Activated T-helper 17 cell treated with anti-CD3 and anti-CD28 coated beads, Interleukin-2, amount 50 U/mL, for 72 hours (primary cell): ENCODE measurements at regions not wholly inside any gene's neighbourhood (a gene's known extent, or its start where the extent isn't known, plus 50 kb on each side); places are given as distances from the start of the nearest gene placed in this dataset.

Source experiments
- ATAC-seq: fragments of 150-1000 bp; cut with Tn5 transposase; replicated peaks from 2 replicates; pipeline ENCODE4 v1.10.0; 2021; ENCODE audit warnings: mild to moderate bottlenecking, moderate library complexity
- H3K27ac Mint-ChIP-seq: one replicate; pipeline ENCODE4 v1.8.0; 2022; ENCODE audit warnings: mixed read lengths
- H3K27me3 Mint-ChIP-seq: one replicate; pipeline ENCODE4 v1.8.0; 2022; ENCODE audit warnings: mixed read lengths
- H3K36me3 Mint-ChIP-seq: one replicate; pipeline ENCODE4 v1.8.0; 2022; ENCODE audit warnings: low read depth, mild to moderate bottlenecking, mixed read lengths
- H3K4me1 Mint-ChIP-seq: one replicate; pipeline ENCODE4 v1.8.0; 2022; ENCODE audit warnings: mixed read lengths
- H3K4me3 Mint-ChIP-seq: one replicate; pipeline ENCODE4 v1.8.0; 2022; ENCODE audit warnings: mild to moderate bottlenecking, mixed read lengths
- H3K9me3 Mint-ChIP-seq: one replicate; pipeline ENCODE4 v1.8.0; 2022; ENCODE audit warnings: mixed read lengths

DNA sequence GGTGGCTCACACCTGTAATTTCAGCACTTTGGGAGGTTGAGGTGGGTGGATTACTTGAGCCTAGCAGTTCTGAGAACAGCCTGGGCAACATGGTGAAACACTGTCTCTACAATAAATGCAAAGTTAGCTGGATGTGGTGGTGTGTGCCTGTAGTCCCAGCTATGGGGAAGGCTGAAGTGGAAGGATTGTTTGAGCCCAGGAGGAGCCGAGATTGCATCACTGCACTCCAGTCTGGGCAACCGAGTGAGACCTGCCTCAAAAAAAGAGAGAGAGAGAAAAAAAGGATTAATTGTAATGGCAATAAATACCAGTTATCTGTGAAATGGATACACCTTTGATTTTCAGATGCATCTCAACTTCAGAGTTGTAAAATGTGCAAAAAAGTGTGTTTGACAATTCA is 58.8 kb downstream of the SPRY1 start:
- Mint-ChIP-seq H3K27ac (no peak overlapping the region), H3K36me3 (no peaks in the 10 kb centered on the region), H3K4me3 (no peak overlapping the region), H3K4me1 (peaks cover 3% of the 10 kb centered on the region), H3K9me3 (no peaks in the 10 kb centered on the region), H3K27me3 (no peaks in the 10 kb centered on the region)
- no peak for ATAC-seq

DNA sequence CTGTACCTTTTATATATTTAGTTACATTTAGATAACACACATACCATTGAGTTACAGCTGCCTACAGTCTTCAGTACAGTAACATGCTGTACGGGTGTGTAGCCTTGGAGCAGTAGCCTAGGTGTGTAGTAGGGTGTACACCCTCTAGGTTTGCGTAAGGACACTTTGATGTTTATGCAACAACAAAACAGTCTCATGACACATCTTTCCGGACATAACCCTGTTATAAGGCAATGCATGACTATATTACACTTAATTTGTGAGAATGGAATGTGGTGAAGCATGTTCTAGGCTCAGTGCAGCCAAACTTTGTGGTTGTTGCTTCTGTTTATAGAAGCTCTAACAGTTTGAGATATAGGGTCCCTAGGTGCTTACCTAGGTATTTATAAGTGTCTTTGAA is 65.4 kb downstream of the SPRY1 start:
- peaks cover 4% of the 10 kb centered on the region for H3K4me1 Mint-ChIP-seq
- H3K27ac Mint-ChIP-seq, result no peak overlapping the region
- no peaks in the 10 kb centered on the region for H3K36me3 Mint-ChIP-seq
- no peak overlapping the region for H3K4me3 Mint-ChIP-seq
- ATAC-seq, result no peak
- H3K27me3 Mint-ChIP-seq, result peaks cover 15% of the 10 kb centered on the region
- H3K9me3 Mint-ChIP-seq, result no peaks in the 10 kb centered on the region

DNA sequence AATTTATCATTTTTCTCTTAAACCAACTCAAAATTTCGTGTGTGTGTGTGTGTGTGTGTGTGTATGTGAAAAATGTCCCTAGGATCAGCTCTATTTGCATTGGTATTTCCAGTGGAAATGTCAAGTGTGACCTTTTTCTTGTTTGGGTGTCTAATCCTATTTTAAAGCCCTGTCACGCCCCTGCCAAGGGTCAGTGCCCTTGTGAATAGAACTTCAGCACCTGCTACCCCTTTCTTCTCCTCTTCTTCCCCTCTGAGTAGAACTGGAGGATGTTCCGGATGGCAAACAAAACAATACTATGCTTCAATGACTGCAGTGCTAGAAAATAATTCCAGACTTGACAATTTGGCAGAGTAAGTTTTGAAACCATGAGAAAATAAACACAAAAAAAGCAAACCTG is 67.3 kb downstream of the SPRY1 start:
- Mint-ChIP-seq H3K27ac (no peak overlapping the region), H3K27me3 (peaks cover 15% of the 10 kb centered on the region), H3K4me3 (no peak overlapping the region), H3K9me3 (no peaks in the 10 kb centered on the region), H3K36me3 (no peaks in the 10 kb centered on the region), H3K4me1 (peaks cover 4% of the 10 kb centered on the region)
- no peak for ATAC-seq

DNA sequence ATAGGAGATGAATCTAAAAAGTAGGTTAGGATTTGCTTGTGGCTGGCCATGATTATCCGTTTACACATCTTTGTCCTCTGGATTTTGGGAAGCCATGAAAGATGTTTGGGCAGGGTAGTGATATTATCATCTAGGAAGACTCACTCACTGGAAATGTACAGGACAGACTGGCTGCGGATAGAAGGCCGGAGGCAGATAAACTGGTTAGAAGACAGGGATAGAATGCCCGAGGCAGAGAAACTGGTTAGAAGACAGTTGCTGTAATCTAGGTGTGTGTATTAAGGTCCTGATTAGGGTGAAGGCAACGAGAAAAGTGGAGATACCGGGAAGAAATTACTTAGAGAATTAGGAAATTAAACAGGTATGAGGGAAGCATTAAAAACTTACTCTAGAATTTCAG is 68.8 kb downstream of the SPRY1 start:
- Mint-ChIP-seq H3K27ac (no peak overlapping the region), H3K4me3 (no peak overlapping the region), H3K36me3 (no peaks in the 10 kb centered on the region), H3K4me1 (peaks cover under 1% of the 10 kb centered on the region), H3K27me3 (peaks cover 15% of the 10 kb centered on the region), H3K9me3 (no peaks in the 10 kb centered on the region)
- no peak for ATAC-seq

DNA sequence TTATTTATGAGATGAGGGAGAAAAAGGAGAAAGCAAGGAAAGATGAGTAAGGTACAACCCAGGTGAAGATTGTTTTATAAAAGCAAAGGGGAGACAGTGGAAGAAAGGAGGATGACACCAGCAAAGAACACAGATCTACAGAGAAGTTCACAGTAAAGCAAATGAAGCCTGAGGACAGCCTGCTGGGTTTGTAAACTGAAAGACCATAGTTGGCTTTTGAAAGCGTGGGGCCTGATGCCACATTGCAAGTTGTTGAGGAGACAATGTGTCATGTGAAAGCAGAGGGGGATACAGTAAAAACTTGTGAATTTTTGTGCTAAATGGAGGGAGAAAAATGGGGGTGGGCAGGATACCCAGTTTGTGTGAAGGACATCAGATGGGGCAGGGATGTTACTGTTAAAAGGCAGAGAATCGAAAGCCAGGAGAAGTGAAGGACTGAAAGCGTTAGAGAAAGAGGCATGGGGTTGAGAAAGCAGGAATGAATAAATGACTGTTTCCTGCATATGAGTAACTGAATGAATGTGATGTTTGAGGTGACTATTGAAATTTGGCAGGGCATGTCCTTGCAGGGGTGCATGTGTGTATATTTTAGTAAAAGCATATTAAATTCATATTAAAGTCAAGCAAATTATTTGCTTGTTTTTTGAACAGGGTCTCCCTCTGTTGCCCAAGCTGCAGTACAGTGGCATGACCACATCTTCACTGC is 69.6 kb downstream of the SPRY1 start:
- Mint-ChIP-seq H3K4me1 (no peaks in the 10 kb centered on the region), H3K9me3 (no peaks in the 10 kb centered on the region), H3K27ac (no peak overlapping the region), H3K27me3 (peaks cover 15% of the 10 kb centered on the region), H3K4me3 (no peak overlapping the region), H3K36me3 (no peaks in the 10 kb centered on the region)
- ATAC-seq, result peak; percentile 55

DNA sequence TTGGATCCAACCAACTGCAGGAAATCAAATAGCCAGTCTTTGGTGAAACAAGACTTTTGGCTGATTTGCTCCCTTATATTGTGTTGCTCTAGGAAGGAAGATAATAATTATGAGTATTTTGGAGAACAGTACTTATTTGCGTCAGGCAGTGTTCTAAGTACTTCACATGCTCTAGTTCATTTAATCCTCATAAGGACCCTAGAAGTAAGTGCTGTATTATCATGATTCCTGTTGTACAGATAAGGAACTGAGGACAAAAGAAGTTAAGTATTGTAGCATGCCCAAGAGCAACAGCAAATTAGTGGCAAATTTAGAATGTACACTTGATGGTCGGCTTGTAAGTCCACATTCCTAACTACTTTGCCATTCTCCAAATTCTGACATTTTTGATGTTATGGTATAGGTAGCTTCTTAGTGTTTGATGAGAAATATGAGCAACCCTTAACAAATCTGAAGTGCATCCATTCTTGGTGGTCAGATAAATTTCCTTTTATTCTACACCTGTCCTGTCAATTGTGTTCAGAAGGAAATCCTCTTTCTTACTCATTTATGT is 72.0 kb downstream of the SPRY1 start:
- Mint-ChIP-seq H3K27ac (no peak overlapping the region), H3K36me3 (no peaks in the 10 kb centered on the region), H3K9me3 (no peaks in the 10 kb centered on the region), H3K27me3 (peaks cover 13% of the 10 kb centered on the region), H3K4me3 (no peak overlapping the region), H3K4me1 (no peaks in the 10 kb centered on the region)
- no peak for ATAC-seq

DNA sequence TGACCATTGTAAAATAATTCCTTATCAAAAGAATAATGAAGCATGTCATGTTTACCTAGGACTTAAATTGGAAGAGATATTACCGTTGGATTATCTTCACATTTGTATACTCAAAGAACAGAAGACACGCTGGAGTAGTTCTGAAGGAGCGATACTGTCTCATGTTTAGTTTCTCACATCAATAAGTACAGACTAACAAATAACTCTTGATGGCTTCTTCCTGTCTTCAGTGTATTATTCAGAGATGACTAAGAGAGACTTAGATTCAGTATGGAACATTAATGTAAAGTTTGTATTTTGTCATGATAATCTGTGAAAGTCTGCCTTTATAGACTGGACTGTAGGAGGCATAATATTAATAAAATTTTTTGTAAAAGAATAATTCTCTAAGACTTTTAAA is 72.7 kb downstream of the SPRY1 start:
- H3K27me3 Mint-ChIP-seq, result peaks cover 11% of the 10 kb centered on the region
- no peaks in the 10 kb centered on the region for H3K9me3 Mint-ChIP-seq
- no peaks in the 10 kb centered on the region for H3K4me1 Mint-ChIP-seq
- peak; percentile 31 for ATAC-seq
- H3K27ac Mint-ChIP-seq, result no peak overlapping the region
- H3K36me3 Mint-ChIP-seq, result no peaks in the 10 kb centered on the region
- H3K4me3 Mint-ChIP-seq, result no peak overlapping the region

DNA sequence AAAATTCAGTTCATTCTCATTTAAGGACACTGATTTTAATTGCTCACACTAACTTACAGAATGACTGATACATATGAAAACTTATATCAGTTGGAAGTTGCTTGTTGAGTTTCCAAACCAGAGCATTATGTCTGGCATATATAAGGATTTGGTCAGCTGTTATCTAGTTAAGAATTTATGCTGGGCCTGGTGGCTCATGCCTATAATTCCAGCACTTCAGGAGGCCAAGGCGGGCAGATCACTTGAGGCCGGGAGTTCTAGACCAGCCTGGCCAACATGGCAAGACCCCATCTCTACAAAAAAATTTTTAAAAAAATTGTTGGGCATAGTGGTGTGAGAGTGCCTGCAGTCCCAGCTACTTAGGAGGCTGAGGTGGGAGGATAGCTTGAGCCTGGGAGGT is 73.1 kb downstream of the SPRY1 start:
- Mint-ChIP-seq H3K4me3 (no peak overlapping the region), H3K4me1 (no peaks in the 10 kb centered on the region), H3K9me3 (no peaks in the 10 kb centered on the region), H3K36me3 (no peaks in the 10 kb centered on the region), H3K27ac (no peak overlapping the region), H3K27me3 (peaks cover 11% of the 10 kb centered on the region)
- ATAC-seq, result no peak

DNA sequence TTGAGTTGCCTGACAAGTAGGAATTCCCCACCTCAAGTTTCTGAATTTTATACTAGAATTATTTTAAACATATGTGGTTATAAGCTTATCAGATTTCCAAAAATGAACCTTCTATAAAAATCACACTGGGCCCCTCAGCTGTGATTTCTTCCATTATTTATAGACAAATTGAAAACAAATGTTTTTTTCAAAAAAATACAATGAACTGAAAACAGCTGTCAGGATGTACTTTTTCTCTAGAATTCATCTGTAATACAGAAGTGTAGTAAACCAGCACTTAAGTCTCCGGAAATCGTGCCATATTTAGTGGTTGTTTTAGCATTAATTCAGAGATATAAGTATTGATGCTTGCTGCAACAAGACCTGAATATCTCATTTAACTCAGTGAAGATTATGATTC is 74.0 kb downstream of the SPRY1 start:
- H3K4me1 Mint-ChIP-seq, result no peaks in the 10 kb centered on the region
- H3K9me3 Mint-ChIP-seq, result no peaks in the 10 kb centered on the region
- peaks cover 3% of the 10 kb centered on the region for H3K27me3 Mint-ChIP-seq
- H3K36me3 Mint-ChIP-seq, result no peaks in the 10 kb centered on the region
- no peak overlapping the region for H3K4me3 Mint-ChIP-seq
- ATAC-seq, result no peak
- H3K27ac Mint-ChIP-seq, result no peak overlapping the region

DNA sequence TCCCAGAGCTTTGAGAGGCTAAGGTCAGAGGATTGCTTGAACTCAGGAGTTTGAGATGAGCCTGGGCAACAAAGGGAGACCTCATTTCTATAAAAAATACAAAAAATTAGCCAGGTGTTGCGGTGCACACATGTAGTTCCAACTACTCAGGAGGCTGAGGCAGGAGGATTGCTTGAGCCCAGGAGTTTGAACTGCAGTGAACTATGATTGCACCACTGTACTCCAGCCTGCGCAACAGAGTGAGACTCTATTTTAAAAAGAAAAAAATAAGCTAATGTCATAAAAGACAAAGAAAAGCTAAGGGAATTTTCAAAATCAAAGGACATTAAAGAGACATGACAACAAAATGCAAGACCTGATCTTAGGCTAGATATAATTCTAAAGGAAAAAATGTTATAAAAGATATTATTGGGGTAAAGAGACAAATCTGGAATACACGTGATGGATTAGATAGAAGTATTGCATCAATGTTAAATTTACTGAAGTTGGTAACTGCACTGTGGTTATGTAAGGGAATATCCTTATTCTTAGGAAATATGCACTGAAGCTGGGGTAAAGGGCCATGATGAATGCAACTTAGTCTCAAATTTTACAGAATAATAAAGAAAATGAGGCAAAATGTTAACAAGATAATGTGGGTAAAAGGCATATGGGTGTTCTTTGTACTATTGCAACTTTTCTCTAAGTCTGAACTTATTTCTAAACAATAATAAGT is 75.2 kb downstream of the SPRY1 start:
- H3K4me3 Mint-ChIP-seq, result no peak overlapping the region
- no peaks in the 10 kb centered on the region for H3K9me3 Mint-ChIP-seq
- no peaks in the 10 kb centered on the region for H3K27me3 Mint-ChIP-seq
- H3K36me3 Mint-ChIP-seq, result no peaks in the 10 kb centered on the region
- no peaks in the 10 kb centered on the region for H3K4me1 Mint-ChIP-seq
- no peak overlapping the region for H3K27ac Mint-ChIP-seq
- no peak for ATAC-seq

DNA sequence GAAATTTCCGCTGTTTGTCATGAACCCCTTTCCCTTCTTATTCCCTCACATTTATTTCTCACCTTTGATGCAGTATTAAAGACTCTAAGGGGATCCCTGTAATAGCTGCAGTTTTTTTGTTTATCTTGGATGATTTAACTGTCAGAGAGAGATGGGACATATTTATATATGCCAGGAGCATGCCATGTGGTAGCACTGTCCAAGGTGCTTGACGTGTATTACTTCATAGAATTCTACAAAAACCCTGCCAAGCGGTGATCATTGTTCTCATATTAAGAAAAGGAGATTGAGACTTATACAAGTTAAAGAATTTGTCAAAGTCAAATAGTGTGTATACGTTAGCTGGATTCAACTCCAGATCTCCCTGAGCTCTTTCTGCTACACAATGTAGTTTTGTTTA is 78.2 kb downstream of the SPRY1 start:
- H3K4me3 Mint-ChIP-seq, result no peak overlapping the region
- ATAC-seq, result no peak
- H3K36me3 Mint-ChIP-seq, result no peaks in the 10 kb centered on the region
- peaks cover 18% of the 10 kb centered on the region for H3K4me1 Mint-ChIP-seq
- no peak overlapping the region for H3K27ac Mint-ChIP-seq
- H3K9me3 Mint-ChIP-seq, result peaks cover 3% of the 10 kb centered on the region
- peaks cover 4% of the 10 kb centered on the region for H3K27me3 Mint-ChIP-seq

DNA sequence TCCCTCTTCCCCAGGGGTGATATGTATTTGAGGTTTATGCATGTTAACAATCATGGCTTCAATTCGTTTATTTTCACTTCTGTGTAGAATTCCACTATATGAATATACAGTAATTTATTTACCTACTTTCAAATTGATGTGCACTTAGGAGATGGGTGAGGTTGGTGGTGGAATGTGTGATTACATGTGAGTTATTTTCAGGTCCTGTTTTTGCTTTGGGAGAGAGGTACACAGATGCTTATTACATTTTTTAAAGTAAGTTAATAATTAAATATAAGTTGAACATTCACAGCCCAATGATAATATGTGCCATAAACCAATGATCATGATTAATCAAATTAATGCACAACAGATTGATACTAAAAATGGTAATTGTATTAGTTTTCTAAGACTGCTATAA is 79.5 kb downstream of the SPRY1 start:
- peaks cover 18% of the 10 kb centered on the region for H3K4me1 Mint-ChIP-seq
- H3K27me3 Mint-ChIP-seq, result peaks cover 7% of the 10 kb centered on the region
- H3K36me3 Mint-ChIP-seq, result no peaks in the 10 kb centered on the region
- peaks cover 6% of the 10 kb centered on the region for H3K9me3 Mint-ChIP-seq
- H3K4me3 Mint-ChIP-seq, result no peak overlapping the region
- no peak overlapping the region for H3K27ac Mint-ChIP-seq
- ATAC-seq, result no peak

DNA sequence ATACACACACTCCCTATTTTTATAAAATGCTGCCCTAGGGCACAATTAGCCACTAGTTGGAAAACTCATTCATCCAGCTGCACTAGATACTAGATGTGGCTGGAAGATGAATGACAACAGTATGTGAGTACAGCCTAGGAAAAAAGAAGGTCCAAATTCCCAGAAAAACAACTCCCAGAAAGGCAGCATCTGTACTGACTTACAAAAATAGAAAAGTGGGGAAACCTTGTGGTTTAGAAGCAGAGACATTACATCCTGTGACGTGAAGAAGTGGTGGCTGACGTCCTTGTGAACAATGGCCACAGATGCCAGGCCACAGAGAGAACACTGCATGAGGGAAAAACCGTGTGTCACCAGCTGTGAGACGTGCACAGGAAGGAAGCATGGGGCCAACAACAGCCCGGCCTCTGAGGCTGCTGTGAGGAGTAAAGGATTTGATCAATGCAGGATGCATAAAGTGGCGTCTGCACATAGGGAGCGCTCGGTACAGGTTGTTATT is 81.2 kb downstream of the SPRY1 start:
- Mint-ChIP-seq H3K4me3 (peak overlapping the region; percentile 46), H3K36me3 (no peaks in the 10 kb centered on the region), H3K27ac (peak overlapping the region; percentile 15), H3K4me1 (peaks cover 18% of the 10 kb centered on the region), H3K27me3 (peaks cover 7% of the 10 kb centered on the region), H3K9me3 (peaks cover 6% of the 10 kb centered on the region)
- ATAC-seq, result peak; percentile 96

DNA sequence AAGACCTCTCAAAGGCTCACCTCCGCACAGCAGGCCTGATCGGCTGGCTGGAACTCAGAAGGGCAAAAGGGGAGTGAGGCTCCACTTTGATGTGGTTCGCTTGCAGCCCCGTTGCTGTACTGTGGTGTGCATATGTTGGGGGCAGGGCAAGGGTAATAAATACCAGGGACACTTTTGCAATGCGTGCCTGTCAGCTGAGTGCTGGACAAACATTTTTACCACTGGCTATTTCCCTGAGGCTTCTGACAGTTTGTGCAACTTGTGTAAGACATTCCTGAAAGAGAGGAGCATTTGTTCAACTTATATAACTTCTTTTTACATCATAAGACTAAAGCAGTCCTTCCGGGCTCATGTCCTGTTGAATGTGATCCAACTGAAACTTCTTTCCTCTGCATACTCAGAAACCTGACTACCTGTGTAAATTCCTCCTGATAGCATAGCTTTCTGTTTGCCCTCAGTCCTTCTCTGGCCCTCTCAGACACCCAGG is 82.3 kb downstream of the SPRY1 start:
- Mint-ChIP-seq H3K4me3 (peak overlapping the region; percentile 46), H3K27ac (peak overlapping the region; percentile 15), H3K27me3 (peaks cover 7% of the 10 kb centered on the region), H3K36me3 (no peaks in the 10 kb centered on the region), H3K9me3 (peaks cover 6% of the 10 kb centered on the region), H3K4me1 (peaks cover 18% of the 10 kb centered on the region)
- no peak for ATAC-seq

DNA sequence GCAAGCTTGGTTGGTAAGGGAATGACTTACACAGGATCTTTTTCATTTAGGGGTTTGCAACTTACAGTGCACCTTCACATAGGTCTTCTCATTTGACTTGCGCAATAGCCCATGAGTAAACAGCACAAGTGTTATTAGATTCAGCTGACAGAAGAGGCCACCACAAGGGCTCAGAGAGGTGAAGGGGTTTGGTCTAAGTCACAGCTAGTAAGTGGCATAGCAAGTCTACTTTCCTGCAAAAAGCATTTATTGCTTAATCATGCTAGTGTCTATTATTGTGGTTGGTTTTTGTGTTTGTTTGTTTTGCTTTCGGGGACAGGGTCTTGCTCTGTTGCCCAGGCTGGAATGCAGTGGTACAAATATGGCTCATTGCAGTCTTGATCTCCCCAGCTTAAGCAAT is 83.3 kb downstream of the SPRY1 start:
- ATAC-seq, result no peak
- H3K27me3 Mint-ChIP-seq, result peaks cover 7% of the 10 kb centered on the region
- peaks cover 18% of the 10 kb centered on the region for H3K4me1 Mint-ChIP-seq
- no peaks in the 10 kb centered on the region for H3K36me3 Mint-ChIP-seq
- H3K9me3 Mint-ChIP-seq, result peaks cover 6% of the 10 kb centered on the region
- no peak overlapping the region for H3K4me3 Mint-ChIP-seq
- H3K27ac Mint-ChIP-seq, result no peak overlapping the region
